GM10248 (cell line): ENCODE measurements at regions not wholly inside any gene's neighbourhood (a gene's known extent, or its start where the extent isn't known, plus 50 kb on each side); places are given as distances from the start of the nearest gene placed in this dataset.

Experiments
- CTCF ChIA-PET: fragments of 300-600 bp; sonication (Branson Sonifier 250); formaldehyde crosslinking; extraction: SDS; loops from one replicate; lab custom pipeline; 2021; ENCODE audit warnings: antibody characterized with exemption; lab: Yijun Ruan, JAX
- POLR2A ChIA-PET: fragments of 350-650 bp; sonication (Branson Sonifier 250); formaldehyde crosslinking; extraction: SDS; loops from one replicate; lab custom pipeline; 2020; ENCODE audit warnings: antibody characterized with exemption; lab: Yijun Ruan, JAX
- DNase-seq: peaks from one replicate; pipeline ENCODE4 v3.0.0; 2012; ENCODE audit errors: extremely low spot score
- CTCF ChIP-seq: IDR thresholded peaks from 2 replicates; pipeline ENCODE4 v1.5.1; 2012; ENCODE audit warnings: mild to moderate bottlenecking, low read depth; ENCODE audit errors: extremely low read depth, missing control alignments, control extremely low read depth

GRCh38 chr11:95373241-95373640 is 142.2 kb upstream of the SESN3 start:
- no peak for TF ChIP-seq CTCF
- ChIA-PET CTCF (interaction anchor here (1.7 kb wide), 1 partner anchor 12 kb away, joined by 6 read pairs; no protein-coding TSS in a partner anchor), POLR2A (no interaction called here)
- DNase-seq: no peak

- no peak for TF ChIP-seq CTCF
- POLR2A ChIA-PET: no interaction called here
- no peak for DNase-seq
- CTCF ChIA-PET: interaction anchor here (0.8 to 1.7 kb wide), 3 partner anchors 11 to 15 kb away, joined by 3 to 6 read pairs (median 4); no protein-coding TSS in a partner anchor
These were observed 141.2 kb upstream of the SESN3 start for GRCh38 chr11:95372097-95372656.

- no peak for DNase-seq
- ChIA-PET POLR2A (no interaction called here), CTCF (interaction anchor here (0.7 to 2.1 kb wide), 8 partner anchors 8 to 334 kb away, joined by 3 to 5 read pairs (median 4); no protein-coding TSS in a partner anchor)
- TF ChIP-seq CTCF: no peak
These were observed 140.2 kb upstream of the SESN3 start for GRCh38 chr11:95371153-95371552.

- ChIA-PET POLR2A (no interaction called here), CTCF (no interaction called here)
- no peak for TF ChIP-seq CTCF
- no peak for DNase-seq
These were observed 136.7 kb upstream of the SESN3 start for GRCh38 chr11:95367726-95368125.

- ChIA-PET CTCF (interaction anchor here (1.5 kb wide), 1 partner anchor 40 kb away, joined by 4 read pairs; no protein-coding TSS in a partner anchor), POLR2A (no interaction called here)
- DNase-seq: no peak
- no peak for TF ChIP-seq CTCF
These were observed 134.3 kb upstream of the SESN3 start for GRCh38 chr11:95365348-95365747.

- TF ChIP-seq CTCF: no peak
- no peak for DNase-seq
- CTCF ChIA-PET: no interaction called here
- POLR2A ChIA-PET: no interaction called here
These were observed 133.6 kb upstream of the SESN3 start for GRCh38 chr11:95364324-95365295.
